Parathyroid adenoma (tissue), 2 donors: ENCODE measurements at regions not wholly inside any gene's neighbourhood (a gene's known extent, or its start where the extent isn't known, plus 50 kb on each side); places are given as distances from the start of the nearest gene placed in this dataset.

ENCODE experiments used
- H2AFZ ChIP-seq: fragments of 300-600 bp; sonication (generic); one replicate; pipeline ENCODE4 v1.7.0; 2017; ENCODE audit warnings: antibody characterized with exemption, mild to moderate bottlenecking
- H3K27ac ChIP-seq: fragments of 300-600 bp; sonication (generic); one replicate; pipeline ENCODE4 v1.7.0; 2017
- H3K27me3 ChIP-seq: fragments of 300-600 bp; sonication (generic); one replicate; pipeline ENCODE4 v1.7.0; 2017; ENCODE audit warnings: low read length; ENCODE audit not compliant: control insufficient read depth, insufficient read depth
- H3K36me3 ChIP-seq: fragments of 300-600 bp; sonication (generic); one replicate; pipeline ENCODE4 v1.7.0; 2017; ENCODE audit warnings: low read length; ENCODE audit not compliant: control insufficient read depth, insufficient read depth
- H3K4me1 ChIP-seq: fragments of 300-600 bp; sonication (generic); one replicate; pipeline ENCODE4 v1.7.0; 2017; ENCODE audit warnings: control low read depth
- H3K4me2 ChIP-seq: fragments of 300-600 bp; sonication (generic); one replicate; pipeline ENCODE4 v1.7.0; 2017; ENCODE audit warnings: low read length
- H3K4me3 ChIP-seq: fragments of 300-600 bp; sonication (generic); one replicate; pipeline ENCODE4 v1.7.0; 2017; ENCODE audit warnings: low read depth, low read length
- H3K79me2 ChIP-seq: fragments of 300-600 bp; sonication (generic); one replicate; pipeline ENCODE4 v1.7.0; 2017; ENCODE audit warnings: control low read depth
- H3K9ac ChIP-seq: fragments of 300-600 bp; sonication (generic); one replicate; pipeline ENCODE4 v1.7.0; 2017; ENCODE audit warnings: mild to moderate bottlenecking
- H3K9me3 ChIP-seq: fragments of 300-600 bp; sonication (generic); one replicate; pipeline ENCODE4 v1.7.0; 2017; ENCODE audit warnings: low read length; ENCODE audit not compliant: control insufficient read depth
- CTCF ChIP-seq: fragments of 300-600 bp; sonication (generic); IDR thresholded peaks from one replicate; pipeline ENCODE4 v1.7.0; 2017; ENCODE audit warnings: antibody characterized with exemption, mild to moderate bottlenecking
- donor health status: primary hyperparathyroidism.

- H3K4me1 ChIP-seq = no peaks in the 10 kb centered on the region
- H3K4me3 ChIP-seq = no peak overlapping the region
- H3K27ac ChIP-seq = no peak overlapping the region
- no peaks in the 10 kb centered on the region for H3K9me3 ChIP-seq
- H2AFZ ChIP-seq = no peak overlapping the region
- H3K36me3 ChIP-seq = no peaks in the 10 kb centered on the region
- no peak overlapping the region for H3K9ac ChIP-seq
- H3K27me3 ChIP-seq = no peaks in the 10 kb centered on the region
- TF ChIP-seq CTCF = no peak
- no peaks in the 10 kb centered on the region for H3K79me2 ChIP-seq
- no peak overlapping the region for H3K4me2 ChIP-seq
Measured at GRCh38 chr9:89903141-89903475, 298.3 kb downstream of the GADD45G start.

GRCh38 chr9:89905606-89906338 is 301.0 kb downstream of the GADD45G start:
- no peaks in the 10 kb centered on the region for H3K9me3 ChIP-seq
- no peaks in the 10 kb centered on the region for H3K36me3 ChIP-seq
- no peak overlapping the region for H3K9ac ChIP-seq
- no peak overlapping the region for H2AFZ ChIP-seq
- no peaks in the 10 kb centered on the region for H3K79me2 ChIP-seq
- no peak overlapping the region for H3K27ac ChIP-seq
- H3K4me2 ChIP-seq = no peak overlapping the region
- no peaks in the 10 kb centered on the region for H3K4me1 ChIP-seq
- H3K27me3 ChIP-seq = no peaks in the 10 kb centered on the region
- TF ChIP-seq CTCF = no peak
- no peak overlapping the region for H3K4me3 ChIP-seq

GRCh38 chr9:89911721-89912604 is 307.2 kb downstream of the GADD45G start:
- H3K4me2 ChIP-seq = no peak overlapping the region
- H3K4me1 ChIP-seq = no peaks in the 10 kb centered on the region
- peak overlapping the region; percentile 45 for H2AFZ ChIP-seq
- H3K79me2 ChIP-seq = no peaks in the 10 kb centered on the region
- no peaks in the 10 kb centered on the region for H3K9me3 ChIP-seq
- H3K27me3 ChIP-seq = no peaks in the 10 kb centered on the region
- TF ChIP-seq CTCF = no peak
- no peak overlapping the region for H3K27ac ChIP-seq
- H3K36me3 ChIP-seq = no peaks in the 10 kb centered on the region
- no peak overlapping the region for H3K4me3 ChIP-seq
- H3K9ac ChIP-seq = no peak overlapping the region

GRCh38 chr9:89912605-89912953 is 307.8 kb downstream of the GADD45G start:
- Histone ChIP-seq H3K9ac (no peak overlapping the region), H3K27ac (no peak overlapping the region), H3K36me3 (no peaks in the 10 kb centered on the region)

More at GRCh38 chr9:89912605-89912953, 307.8 kb downstream of the GADD45G start:
- Histone ChIP-seq H3K79me2 (no peaks in the 10 kb centered on the region), H3K9me3 (no peaks in the 10 kb centered on the region), H3K4me1 (no peaks in the 10 kb centered on the region), H3K4me2 (no peak overlapping the region), H3K4me3 (no peak overlapping the region), H3K27me3 (no peaks in the 10 kb centered on the region), H2AFZ (no peak overlapping the region)
- TF ChIP-seq CTCF = no peak
